HG02642 (cell line): ENCODE measurements at regions not wholly inside any gene's neighbourhood (a gene's known extent, or its start where the extent isn't known, plus 50 kb on each side); places are given as distances from the start of the nearest gene placed in this dataset.

Experiments
- ATAC-seq: cut with Tn5 transposase; IDR thresholded peaks from one replicate; pipeline ENCODE4 v1.9.1; 2021; ENCODE audit warnings: mild to moderate bottlenecking; ENCODE audit not compliant: unreplicated experiment, poor library complexity

- no peak for ATAC-seq
These were observed 230.9 kb downstream of the TEX29 start for GRCh38 chr13:111551204-111551820.

GRCh38 chr13:111552891-111553655 is 232.6 kb downstream of the TEX29 start:
- no peak for ATAC-seq

- ATAC-seq, result no peak
These were observed 234.3 kb downstream of the TEX29 start for GRCh38 chr13:111554539-111555267.

GRCh38 chr13:111555268-111555808 is 234.9 kb downstream of the TEX29 start:
- no peak for ATAC-seq

GRCh38 chr13:111555903-111556302 is 235.5 kb downstream of the TEX29 start:
- no peak for ATAC-seq

- no peak for ATAC-seq
These were observed 236.1 kb downstream of the TEX29 start for GRCh38 chr13:111556496-111556895.

- no peak for ATAC-seq
These were observed 237.7 kb downstream of the TEX29 start for GRCh38 chr13:111557921-111558699.

- no peak for ATAC-seq
These were observed 238.3 kb downstream of the TEX29 start for GRCh38 chr13:111558700-111559088.

GRCh38 chr13:111559612-111560403 is 239.4 kb downstream of the TEX29 start:
- ATAC-seq, result no peak

- no peak for ATAC-seq
These were observed 240.8 kb downstream of the TEX29 start for GRCh38 chr13:111561091-111561781.

- no peak for ATAC-seq
These were observed 242.3 kb downstream of the TEX29 start for GRCh38 chr13:111562716-111563115.

- ATAC-seq, result no peak
These were observed 244.2 kb downstream of the TEX29 start for GRCh38 chr13:111564606-111565005.

GRCh38 chr13:111565400-111565799 is 245.0 kb downstream of the TEX29 start:
- ATAC-seq, result no peak

- ATAC-seq, result no peak
These were observed 246.1 kb downstream of the TEX29 start for GRCh38 chr13:111566567-111566966.

- no peak for ATAC-seq
These were observed 247.2 kb downstream of the TEX29 start for GRCh38 chr13:111567637-111568036.

- ATAC-seq, result no peak
These were observed 247.8 kb downstream of the TEX29 start for GRCh38 chr13:111568290-111568689.

- ATAC-seq, result no peak
These were observed 250.5 kb downstream of the TEX29 start for GRCh38 chr13:111570911-111571310.

- ATAC-seq, result no peak
These were observed 252.7 kb downstream of the TEX29 start for GRCh38 chr13:111572956-111573761.
